NOMO-1 (cell line): ENCODE measurements at regions not wholly inside any gene's neighbourhood (a gene's known extent, or its start where the extent isn't known, plus 50 kb on each side); places are given as distances from the start of the nearest gene placed in this dataset.

ENCODE experiments used
- DNase-seq, 2 experiments: peaks; one replicate each; lab custom pipeline; 2025; ENCODE audit not compliant: unreplicated experiment in 2 of 2; lab: John Stamatoyannopoulos, UW

- DNase-seq, result peak; percentile 26 to 55
Measured at GRCh38 chr12:4030929-4031702, 157.9 kb upstream of the PARP11 start.

GRCh38 chr12:4027412-4027811 lies 154.2 kb upstream of the PARP11 start:
- DNase-seq, result no peak

- DNase-seq, result no peak
Measured at GRCh38 chr12:4026517-4026916, 153.3 kb upstream of the PARP11 start.

GRCh38 chr12:4026020-4026358 lies 152.8 kb upstream of the PARP11 start:
- no peak for DNase-seq

- DNase-seq, result no peak
Measured at GRCh38 chr12:4025181-4026019, 152.2 kb upstream of the PARP11 start.

- DNase-seq, result no peak
Measured at GRCh38 chr12:4024701-4025100, 151.5 kb upstream of the PARP11 start.

GRCh38 chr12:4015225-4016091 lies 142.3 kb upstream of the PARP11 start:
- DNase-seq, result no peak

- DNase-seq, result no peak
Measured at GRCh38 chr12:4014858-4015224, 141.6 kb upstream of the PARP11 start.

GRCh38 chr12:4014444-4014843 lies 141.2 kb upstream of the PARP11 start:
- no peak for DNase-seq

- no peak for DNase-seq
Measured at GRCh38 chr12:4012977-4013968, 140.1 kb upstream of the PARP11 start.

GRCh38 chr12:4012073-4012472 lies 138.9 kb upstream of the PARP11 start:
- DNase-seq, result no peak

- no peak for DNase-seq
Measured at GRCh38 chr12:4011597-4011996, 138.4 kb upstream of the PARP11 start.

GRCh38 chr12:4009979-4010704 lies 136.9 kb upstream of the PARP11 start:
- DNase-seq, result no peak

- no peak for DNase-seq
Measured at GRCh38 chr12:4006743-4007142, 133.5 kb upstream of the PARP11 start.

GRCh38 chr12:4005851-4006430 lies 132.7 kb upstream of the PARP11 start:
- no peak for DNase-seq

- DNase-seq, result no peak
Measured at GRCh38 chr12:4003576-4003975, 130.4 kb upstream of the PARP11 start.

GRCh38 chr12:4002601-4003000 lies 129.4 kb upstream of the PARP11 start:
- no peak for DNase-seq

- no peak for DNase-seq
Measured at GRCh38 chr12:4001841-4002240, 128.6 kb upstream of the PARP11 start.

- DNase-seq, result no peak
Measured at GRCh38 chr12:4001031-4001430, 127.8 kb upstream of the PARP11 start.
